Kidney epithelial cell (primary cell): ENCODE measurements at regions not wholly inside any gene's neighbourhood (a gene's known extent, or its start where the extent isn't known, plus 50 kb on each side); places are given as distances from the start of the nearest gene placed in this dataset.
"Not testable (repeated sequence)": the region's sequence is repeated elsewhere in the genome, so short reads cannot be mapped to it uniquely, and the experiment has no call there.

ENCODE experiments used
- DNase-seq: peaks from one replicate; pipeline ENCODE4 v3.0.0-alpha.2; 2010; ENCODE audit warnings: low read depth
- H3K27me3 ChIP-seq: 2 replicates; pipeline ENCODE4 v1.6.0; 2011; ENCODE audit warnings: low read length; ENCODE audit not compliant: control insufficient read depth, insufficient read depth
- H3K36me3 ChIP-seq: 2 replicates; pipeline ENCODE4 v1.5.1; 2011; ENCODE audit warnings: low read length; ENCODE audit not compliant: control insufficient read depth, insufficient read depth
- H3K4me3 ChIP-seq: 2 replicates; pipeline ENCODE4 v1.5.1; 2011; ENCODE audit warnings: low read depth, mild to moderate bottlenecking, control low read depth, low read length
- CTCF ChIP-seq: IDR thresholded peaks from 2 replicates; pipeline ENCODE4 v1.5.1; 2011; ENCODE audit warnings: mild to moderate bottlenecking, moderate library complexity, low read length, control low read depth, inconsistent platforms; ENCODE audit not compliant: insufficient read depth, poor library complexity, severe bottlenecking

GRCh38 chr13:59437544-59438301 is 726.0 kb downstream of the DIAPH3 start:
- no peak for TF ChIP-seq CTCF
- Histone ChIP-seq H3K27me3 (no peaks in the 10 kb centered on the region), H3K4me3 (no peak overlapping the region), H3K36me3 (no peaks in the 10 kb centered on the region)
- DNase-seq = no peak

GRCh38 chr13:59439776-59440428 is 723.8 kb downstream of the DIAPH3 start:
- Histone ChIP-seq H3K36me3 (no peaks in the 10 kb centered on the region), H3K4me3 (no peak overlapping the region), H3K27me3 (no peaks in the 10 kb centered on the region)
- TF ChIP-seq CTCF = no peak
- DNase-seq = no peak

- not testable (repeated sequence) for H3K27me3 ChIP-seq, H3K36me3 ChIP-seq, DNase-seq, H3K4me3 ChIP-seq
Measured at GRCh38 chr13:59441068-59441467, 722.7 kb downstream of the DIAPH3 start.

GRCh38 chr13:59441596-59442280 is 722.0 kb downstream of the DIAPH3 start:
- no peak overlapping the region for H3K4me3 ChIP-seq
- H3K36me3 ChIP-seq = no peaks in the 10 kb centered on the region
- H3K27me3 ChIP-seq = no peaks in the 10 kb centered on the region
- no peak for DNase-seq
- TF ChIP-seq CTCF = no peak

- no peak overlapping the region for H3K4me3 ChIP-seq
- DNase-seq = no peak
- H3K27me3 ChIP-seq = no peaks in the 10 kb centered on the region
- no peaks in the 10 kb centered on the region for H3K36me3 ChIP-seq
- TF ChIP-seq CTCF = no peak
Measured at GRCh38 chr13:59442461-59442860, 721.3 kb downstream of the DIAPH3 start.

GRCh38 chr13:59442944-59443486 is 720.7 kb downstream of the DIAPH3 start:
- TF ChIP-seq CTCF = no peak
- no peak overlapping the region for H3K4me3 ChIP-seq
- no peak for DNase-seq

More at GRCh38 chr13:59442944-59443486, 720.7 kb downstream of the DIAPH3 start:
- Histone ChIP-seq H3K36me3 (no peaks in the 10 kb centered on the region), H3K27me3 (no peaks in the 10 kb centered on the region)
